RCC 7860 (cell line): ENCODE measurements at regions not wholly inside any gene's neighbourhood (a gene's known extent, or its start where the extent isn't known, plus 50 kb on each side); places are given as distances from the start of the nearest gene placed in this dataset.

ENCODE experiments used
- DNase-seq: peaks from one replicate; pipeline ENCODE4 v3.0.0-alpha.2; 2015; ENCODE audit warnings: low spot score
- FAIRE-seq: peaks from 2 replicates; lab custom pipeline; 2012; peaks lifted over from hg19 to GRCh38; lab: Jason Lieb, UNC

DNA sequence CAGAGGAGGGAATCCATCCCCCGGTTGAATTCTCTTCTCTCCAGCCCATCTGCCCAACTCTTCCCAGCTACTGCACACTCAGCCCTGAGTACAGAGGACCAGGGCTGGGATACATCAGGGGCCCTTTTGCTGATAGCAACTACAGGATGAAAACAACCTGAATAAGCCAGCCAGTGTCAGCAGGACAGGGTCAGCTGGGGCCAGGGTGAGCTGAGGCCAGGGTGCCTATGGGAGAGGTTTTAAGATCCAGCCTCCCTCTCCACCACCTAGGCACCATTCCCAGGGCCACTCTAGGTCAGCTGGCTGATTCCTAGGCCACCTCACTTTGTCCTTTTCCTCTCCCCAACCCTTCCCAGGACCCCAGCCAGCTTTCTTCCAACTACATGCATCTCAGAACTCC is 83.8 kb downstream of the MRPL46 start:
- FAIRE-seq (no peak), DNase-seq (no peak)

DNA sequence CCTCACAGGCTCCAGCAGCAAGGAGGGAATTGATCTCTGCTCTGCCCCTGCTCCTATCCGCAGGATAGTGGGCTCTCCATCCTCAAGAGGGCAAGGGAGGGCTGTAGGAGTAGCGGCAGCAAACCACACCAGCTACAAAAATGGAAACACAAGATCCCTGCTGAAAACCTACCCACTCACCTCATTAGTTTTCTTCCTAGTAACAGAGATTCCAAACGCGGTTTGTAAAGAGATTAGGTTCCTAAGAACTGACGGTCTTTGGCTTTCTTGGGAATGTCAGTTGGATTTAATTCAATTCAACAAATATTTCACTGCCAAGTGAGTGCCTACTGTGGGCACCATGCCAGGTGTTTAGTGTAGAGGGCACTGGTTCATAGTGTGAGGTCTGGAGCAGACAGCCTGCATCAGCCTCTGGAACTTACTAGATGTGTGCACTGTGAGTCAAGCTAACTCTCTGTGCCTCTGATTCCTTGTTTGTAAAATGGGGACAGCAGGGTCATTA is 84.7 kb downstream of the MRPL46 start:
- DNase-seq, result peak; percentile 94

DNA sequence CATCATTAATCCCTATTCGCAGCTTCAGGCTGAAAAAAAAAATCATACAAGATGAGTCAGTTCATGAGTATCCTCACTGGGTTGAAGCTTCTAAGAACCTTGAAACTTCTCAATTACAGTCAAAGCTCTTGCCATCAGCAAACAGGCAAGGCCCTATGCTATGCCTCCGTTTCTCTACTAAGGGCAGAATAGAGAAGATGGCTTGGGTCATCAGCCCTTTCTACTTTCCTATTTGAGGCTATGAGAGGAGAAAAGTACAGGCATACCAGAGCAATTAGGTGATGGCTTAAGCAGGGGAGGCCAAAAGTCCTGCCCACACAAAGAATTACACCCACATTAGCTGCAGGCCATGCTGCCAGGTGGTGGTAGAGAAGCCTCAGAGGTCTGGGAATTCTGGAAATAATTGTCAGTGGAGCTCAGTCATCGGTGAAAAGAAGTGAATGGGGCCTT is 89.0 kb downstream of the MRPL46 start:
- DNase-seq, result peak; percentile 70
- no peak for FAIRE-seq

More for the DNA sequence above, 84.7 kb downstream of the MRPL46 start:
- peak; percentile 91 for FAIRE-seq

DNA sequence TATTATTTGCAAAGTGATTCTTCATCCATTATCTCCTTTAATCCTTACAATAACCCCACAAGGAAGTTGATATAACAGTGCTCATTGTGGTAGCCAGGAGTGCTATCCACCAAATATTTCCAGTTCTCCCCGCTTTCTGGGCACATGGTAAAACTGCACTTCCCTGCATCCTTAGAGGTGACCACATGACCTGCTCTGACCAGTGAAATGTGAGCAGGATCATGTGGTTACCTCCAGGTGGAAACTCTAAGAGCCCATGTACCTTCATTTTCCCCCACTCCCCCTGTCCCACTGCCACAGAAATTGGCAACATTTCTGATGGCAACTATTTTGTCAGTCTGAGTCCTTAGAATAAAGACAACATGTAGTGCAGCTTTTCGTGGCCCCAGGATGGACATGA is 89.7 kb downstream of the MRPL46 start:
- DNase-seq, result no peak
- FAIRE-seq, result no peak

DNA sequence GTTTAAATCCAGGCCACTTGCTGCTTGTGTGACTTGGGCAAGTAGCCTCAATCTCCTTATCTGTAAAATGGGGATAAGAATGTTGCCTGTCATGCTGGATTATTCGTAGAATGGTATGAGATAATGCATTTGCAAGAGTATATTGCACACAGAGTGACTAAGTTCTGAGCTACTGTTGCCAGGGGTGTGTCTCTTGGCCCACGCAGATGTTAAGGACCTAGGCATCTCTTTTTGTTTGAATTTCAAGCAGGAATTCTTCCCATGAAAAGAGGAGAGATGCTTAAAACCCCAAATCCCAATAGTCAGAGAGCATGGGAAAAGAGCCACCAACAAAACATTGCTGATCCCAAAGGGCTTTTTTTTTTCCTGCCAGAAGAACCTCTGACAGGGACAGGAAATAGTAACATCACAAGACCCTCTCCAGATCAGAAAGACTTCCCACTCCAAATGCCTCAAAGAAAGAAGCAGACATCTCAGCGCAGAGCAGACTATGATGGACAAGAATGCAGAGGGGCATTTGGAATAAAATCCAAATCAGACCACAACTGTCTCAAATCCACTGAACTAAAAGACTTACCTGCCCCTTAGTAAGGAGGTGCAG is 90.5 kb downstream of the MRPL46 start:
- DNase-seq (peak; percentile 54), FAIRE-seq (no peak)

DNA sequence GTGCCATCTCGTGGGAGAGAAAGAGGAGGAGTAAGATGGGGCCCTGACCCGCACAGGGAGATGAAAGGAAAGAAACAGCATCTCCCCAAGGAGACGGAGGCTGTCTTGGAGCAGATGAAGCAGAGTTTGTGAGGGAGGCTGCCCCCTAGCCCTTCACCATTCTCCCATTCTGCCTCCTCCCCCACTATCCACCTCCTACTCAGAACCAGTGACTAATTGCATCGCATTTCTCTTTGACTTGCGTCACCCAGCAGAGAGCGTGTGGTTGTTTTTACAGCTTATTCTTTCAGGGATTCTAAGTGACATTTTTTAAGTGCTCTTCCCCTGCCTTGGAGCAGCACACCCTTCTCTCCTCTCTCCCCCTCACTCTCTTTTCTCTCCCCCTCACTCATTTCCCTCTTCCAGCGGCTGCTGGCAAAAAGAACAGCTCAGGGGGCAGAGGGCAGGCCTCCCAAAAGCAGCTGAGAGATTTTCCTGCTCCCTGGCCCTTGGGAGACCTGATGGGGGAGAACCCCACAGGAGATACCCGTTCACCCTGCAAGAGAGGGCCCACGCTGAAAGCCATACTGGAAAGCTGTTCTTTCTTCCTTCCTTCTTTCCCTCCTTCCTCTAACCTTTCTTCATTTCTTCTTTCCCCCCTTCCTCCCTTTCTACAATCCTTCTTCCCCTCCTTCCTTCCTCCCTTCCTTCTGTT is 91.8 kb downstream of the MRPL46 start:
- FAIRE-seq (no peak), DNase-seq (peak; percentile 66)

DNA sequence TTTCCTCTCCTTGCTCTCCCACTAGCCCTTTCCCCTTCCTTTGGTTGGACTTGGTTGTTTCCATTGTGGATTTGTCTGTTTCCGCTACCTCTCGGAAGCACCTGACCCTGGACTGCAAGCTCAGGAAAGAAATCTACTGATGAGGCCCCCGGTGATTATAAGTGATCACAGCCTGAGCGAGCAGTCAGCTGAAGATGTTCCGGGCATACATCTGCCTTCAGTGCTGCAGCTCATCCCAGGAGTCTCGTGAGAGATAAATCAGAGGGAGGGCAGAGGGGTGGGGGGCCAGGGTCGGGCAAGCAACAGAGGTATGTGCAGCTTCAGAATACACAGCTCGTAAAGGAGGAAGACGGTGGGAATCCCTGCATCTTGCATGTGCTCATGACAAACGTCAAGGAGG is 102.1 kb downstream of the MRPL46 start:
- FAIRE-seq, result no peak
- no peak for DNase-seq

DNA sequence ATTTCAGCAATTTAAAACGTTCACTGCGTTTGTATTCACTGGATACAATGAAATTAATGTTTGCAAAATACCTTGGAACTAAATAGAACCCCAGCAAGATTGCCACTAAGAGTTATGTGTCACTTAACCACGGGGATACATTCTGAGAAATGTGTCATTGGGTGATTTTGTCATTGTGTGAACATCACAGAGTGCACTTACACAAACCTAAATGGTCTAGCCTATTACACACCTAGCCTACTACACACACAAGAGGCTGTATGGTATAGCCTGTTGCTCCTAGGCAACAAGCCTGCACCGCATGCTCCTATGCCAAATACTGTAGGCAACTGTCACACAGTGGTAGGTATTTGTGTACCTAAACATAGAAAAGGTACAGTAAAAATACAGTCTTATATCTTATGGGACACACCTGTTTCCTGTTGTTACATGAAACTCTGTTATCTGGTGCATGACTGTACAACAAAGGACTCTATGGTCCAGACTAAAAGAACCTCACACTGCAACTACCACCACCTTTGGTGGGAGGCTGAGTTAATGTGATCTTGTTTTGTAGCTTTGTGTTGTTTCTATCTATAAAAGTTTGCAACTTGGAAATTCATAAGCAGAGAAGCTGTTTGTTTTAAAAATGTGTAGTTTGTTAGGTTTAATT is 92.2 kb upstream of the NTRK3 start:
- DNase-seq (no peak), FAIRE-seq (no peak)

DNA sequence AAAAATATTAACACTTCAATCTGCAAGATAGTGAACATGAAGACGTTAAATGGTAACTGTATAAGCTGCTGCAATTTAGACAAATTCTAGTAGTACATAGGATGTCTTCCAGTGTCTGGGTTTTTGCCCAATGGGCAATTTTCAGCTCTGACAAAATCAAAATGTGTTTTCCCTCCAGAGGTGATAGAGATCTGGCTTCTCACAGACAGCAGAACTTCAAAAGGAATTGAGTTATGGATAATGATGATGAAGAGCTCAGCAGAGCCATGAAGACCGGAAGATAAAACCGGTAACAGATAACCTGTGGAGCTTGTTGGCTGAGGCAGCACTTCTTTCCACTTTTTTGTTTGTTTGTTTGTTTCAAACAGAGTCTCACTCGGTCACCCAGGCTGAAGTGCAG is 89.4 kb upstream of the NTRK3 start:
- FAIRE-seq (no peak), DNase-seq (no peak)

DNA sequence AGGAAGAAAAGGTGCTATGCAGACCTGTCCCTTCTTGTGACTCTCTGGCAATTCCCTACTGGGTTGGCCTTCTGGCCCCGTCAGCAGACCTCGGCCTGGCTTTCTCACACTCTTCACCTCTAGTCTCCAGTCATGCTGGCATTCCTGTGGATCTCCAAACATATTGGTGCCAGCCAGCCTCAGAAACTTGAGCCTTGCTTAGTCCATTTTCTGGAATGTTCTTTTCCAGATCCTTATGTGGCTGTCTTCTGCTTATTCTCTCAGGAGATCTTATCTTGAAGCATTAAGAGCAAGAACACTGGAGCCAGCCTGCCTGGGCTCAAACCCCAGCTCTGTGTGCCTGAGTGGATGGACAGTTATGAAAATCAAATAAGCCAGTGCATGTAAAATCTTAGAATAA is 88.2 kb upstream of the NTRK3 start:
- no peak for FAIRE-seq
- DNase-seq, result no peak

DNA sequence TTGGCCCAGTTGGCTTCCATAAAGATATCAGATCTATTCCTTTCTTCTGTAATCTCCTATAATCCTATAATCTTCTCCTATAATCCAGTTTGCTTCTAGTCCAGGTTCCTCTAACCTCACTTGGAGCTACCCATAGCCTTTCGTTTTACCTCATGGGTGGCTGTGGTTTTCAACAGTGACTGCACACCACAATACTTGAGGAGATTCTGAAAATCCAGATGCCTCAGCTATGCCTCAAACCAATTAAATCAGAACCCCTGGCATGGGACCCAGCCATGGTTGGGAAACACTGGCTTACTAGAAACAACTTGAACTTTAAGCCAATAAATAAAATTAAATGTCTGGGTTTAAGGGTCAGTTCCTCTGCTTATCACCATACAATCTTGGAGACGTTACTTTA is 86.1 kb upstream of the NTRK3 start:
- DNase-seq (no peak), FAIRE-seq (no peak)

DNA sequence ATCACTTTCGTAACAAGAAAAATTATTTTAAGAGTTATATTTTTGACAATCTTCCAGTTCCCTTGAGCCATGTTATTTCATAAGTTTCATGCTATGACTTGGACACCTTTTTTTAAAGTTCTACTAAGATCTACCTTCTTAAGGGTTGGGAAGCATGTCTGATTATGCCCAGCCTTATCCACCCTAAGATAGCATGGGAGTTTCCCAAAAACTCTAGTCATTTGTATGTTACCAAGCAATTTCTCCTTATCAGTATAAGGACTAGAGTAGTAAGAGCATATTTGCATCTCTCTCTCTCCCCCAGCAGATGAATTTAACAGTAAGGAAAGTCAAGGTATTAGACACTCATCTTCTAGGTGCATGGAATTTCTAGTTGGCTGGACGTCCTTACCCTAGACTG is 85.1 kb upstream of the NTRK3 start:
- DNase-seq, result no peak
- no peak for FAIRE-seq

DNA sequence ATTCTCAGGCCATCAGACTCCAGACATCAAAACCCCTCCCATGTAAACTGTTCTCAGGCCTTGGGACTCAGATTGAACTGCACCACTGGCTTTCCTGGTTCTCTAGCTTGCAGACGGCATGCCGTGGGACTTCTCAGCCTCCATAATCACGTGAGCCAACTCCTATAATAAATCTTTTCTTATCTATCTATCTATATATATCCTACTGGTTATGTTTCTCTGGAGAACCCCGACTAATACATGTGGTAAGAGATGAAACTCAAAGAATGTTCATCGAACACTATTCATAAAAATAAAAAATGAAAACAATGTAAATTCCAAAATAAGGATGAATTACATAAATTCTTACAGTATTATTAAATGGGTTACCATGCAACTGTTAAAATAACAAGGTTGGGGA is 84.5 kb upstream of the NTRK3 start:
- DNase-seq (no peak), FAIRE-seq (no peak)

DNA sequence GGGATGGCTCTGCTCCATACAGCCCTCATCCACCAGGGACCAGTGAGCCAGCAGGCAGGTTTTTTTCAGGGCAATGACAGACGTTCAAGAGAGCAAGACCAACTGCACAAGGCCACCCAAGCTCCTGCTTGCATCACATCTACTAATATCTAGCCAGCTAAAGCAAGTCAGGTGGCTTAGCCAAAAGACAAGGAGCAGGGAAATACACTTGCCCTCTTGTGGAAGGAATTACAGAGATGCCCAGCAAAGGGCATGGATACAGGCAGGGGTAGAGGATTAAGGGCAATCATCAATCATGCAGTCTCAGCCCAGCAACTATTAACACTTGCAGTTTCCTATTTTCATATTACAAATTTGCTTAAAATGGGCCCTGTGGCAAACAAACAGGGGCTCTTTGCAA is 81.5 kb upstream of the NTRK3 start:
- DNase-seq (no peak), FAIRE-seq (no peak)

DNA sequence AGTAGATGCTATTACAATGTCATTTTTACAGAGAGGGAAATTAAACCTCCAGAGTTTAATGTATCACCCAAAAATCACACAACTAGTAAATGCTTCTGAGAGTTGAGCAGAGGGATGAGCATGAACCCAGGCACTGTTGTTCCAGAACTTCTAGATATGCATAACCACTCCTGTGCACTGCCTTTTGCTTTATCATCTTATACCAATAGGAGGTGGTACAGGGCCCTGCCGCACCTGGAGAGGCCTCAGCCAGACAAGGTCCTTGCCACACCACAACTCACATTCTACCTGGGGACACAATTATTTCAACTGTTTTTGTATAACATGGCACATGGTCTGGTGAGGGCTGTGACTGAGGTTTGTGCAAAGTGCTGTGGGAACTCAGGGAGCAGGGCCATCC is 78.5 kb upstream of the NTRK3 start:
- DNase-seq, result no peak
- no peak for FAIRE-seq

DNA sequence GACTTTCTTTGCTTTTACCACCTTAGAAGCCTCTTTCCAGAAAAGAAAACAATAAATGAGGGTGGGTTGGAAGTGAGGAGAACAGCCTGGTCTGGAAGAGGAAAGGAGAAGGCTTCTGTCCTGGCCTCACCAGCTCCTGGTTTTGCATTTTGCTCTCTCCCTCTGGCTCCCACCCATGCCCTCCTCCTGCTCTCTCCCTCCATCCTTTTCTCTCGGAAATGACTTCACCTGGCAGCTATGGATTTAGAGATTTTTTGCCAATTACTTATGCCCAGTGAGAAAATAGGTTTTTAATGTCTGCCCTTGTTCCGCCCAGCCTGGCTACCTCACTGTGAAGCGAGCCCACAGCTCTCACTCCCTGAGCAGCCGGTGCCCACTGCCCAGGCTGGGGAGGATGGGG is 77.9 kb upstream of the NTRK3 start:
- DNase-seq (peak; percentile 18), FAIRE-seq (no peak)

DNA sequence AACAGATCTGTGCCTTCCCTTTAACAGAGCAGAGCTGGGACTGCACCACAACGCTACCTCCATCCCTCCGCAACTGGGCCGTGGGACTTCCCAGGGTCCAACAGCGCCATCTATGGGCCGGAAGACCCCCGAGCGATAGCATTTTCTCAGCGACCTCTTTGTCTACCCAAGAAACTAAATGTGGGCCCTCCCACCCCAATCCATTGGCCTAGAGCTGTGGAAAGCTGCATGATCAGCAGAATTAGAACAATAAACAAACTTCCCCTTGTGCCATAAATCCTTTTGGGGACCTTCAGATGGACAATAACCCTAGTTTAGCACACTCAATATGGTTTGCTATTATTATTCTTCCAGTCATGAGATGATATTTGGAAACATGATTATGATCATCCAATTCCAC is 74.8 kb upstream of the NTRK3 start:
- FAIRE-seq (no peak), DNase-seq (peak; percentile 9)

DNA sequence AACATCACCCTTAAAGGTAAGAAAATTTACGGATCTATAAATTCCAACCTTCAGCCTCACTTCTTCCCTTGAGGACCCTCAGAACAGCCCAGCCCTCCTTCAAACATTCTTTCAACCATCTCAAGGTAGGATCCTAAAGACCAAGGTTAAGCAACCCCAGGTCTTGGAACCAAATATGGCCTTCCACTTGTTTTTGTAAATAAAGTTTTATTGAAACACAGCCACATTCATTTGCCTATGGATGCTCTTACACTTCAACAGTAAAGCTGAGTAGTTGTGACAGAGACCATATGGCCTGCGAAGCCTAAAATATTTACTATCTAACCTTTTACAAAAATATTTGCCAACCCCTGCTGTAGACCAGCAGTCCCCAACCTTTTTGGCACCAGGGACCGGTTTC is 70.4 kb upstream of the NTRK3 start:
- FAIRE-seq (no peak), DNase-seq (no peak)

DNA sequence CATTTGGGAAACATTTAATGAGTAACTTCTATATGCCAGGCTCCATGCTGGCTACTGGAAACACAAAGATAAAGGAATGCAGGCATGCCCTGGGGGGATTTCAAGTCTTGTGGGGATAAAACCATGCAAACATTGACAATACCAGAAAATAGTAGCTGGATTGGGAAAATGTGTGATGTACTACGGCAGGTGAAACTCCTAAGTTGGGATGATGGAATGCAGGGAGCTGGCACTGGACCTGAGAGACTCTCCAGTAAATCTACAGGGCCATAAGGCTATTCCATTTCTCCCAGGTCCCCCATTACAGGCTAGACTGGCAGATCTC is 68.2 kb upstream of the NTRK3 start:
- DNase-seq (no peak), FAIRE-seq (no peak)

DNA sequence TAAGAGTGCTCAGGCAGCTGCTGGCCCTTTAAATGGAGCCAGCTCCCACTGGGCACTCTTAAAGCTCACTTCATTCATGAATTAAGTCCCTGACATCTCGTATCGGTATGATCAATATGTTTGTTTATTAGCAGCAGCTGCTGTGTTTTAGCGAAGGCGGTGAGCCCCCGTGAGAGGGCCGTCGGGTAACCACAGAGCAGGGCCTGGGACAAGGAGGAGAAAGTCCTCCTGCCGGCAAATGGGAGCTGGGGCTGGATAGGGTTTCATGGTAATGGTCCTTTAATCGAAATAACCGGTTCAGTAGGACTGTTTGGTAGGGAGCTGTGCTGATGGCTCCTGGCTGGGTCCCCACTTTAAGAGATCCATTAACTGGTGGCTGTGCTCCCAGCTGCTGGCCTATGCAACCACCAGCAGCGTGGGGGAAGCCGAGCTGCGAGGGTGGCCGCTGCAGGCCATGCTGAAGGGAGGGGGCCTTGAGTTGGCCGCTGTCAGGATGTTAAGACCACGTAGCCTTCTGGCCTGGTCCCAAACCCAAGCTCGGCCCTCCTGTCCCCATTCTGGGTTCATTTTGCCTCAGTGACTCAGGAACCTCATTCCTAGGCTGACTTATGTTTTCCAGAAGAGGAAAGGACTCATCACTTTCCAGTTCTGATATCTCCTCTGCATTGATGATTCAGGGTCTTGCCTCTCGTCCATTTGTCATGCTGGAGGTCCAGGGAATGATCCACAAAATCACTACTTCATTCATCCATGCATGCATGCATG is 67.6 kb upstream of the NTRK3 start:
- no peak for FAIRE-seq
- DNase-seq, result peak; percentile 62

DNA sequence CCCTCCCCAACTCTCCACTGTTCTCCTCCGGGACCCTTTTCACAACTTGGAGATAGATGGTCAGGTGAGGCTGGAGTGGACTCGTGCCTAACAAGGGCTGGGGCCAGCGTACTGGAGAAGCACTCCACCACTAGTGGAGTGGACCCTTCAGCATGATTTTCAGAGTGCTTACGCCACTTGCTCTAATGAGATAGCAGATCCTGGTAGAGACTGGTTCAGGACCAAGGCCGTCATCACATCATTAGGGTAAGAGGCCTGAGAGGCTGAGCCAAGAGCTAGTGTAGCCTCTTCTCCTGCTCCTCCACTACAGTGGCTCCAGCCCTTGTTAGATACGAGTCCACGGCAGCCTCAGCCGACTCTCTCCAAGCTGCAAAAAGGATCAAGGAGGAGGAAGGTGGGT is 66.9 kb upstream of the NTRK3 start:
- DNase-seq, result no peak
- no peak for FAIRE-seq

DNA sequence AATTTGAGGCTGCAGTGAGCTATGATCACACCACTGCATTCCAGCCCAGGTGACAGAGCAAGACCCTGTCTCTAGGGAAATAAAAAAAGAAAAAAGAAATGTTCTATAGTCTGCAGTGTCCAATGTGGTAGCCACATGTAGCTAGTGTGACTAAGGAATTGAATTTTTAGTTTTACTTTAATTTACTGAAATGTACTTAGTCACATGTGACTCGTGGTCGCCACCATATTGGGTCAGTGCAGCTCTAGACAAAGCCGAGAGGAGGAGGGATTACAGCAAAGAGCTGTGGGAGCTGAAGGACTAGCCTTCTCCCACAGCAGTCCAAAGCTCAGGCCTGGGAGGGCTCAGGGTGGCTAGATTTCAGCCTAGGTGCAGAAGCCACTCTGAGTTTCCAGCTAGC is 65.9 kb upstream of the NTRK3 start:
- FAIRE-seq, result no peak
- peak; percentile 7 for DNase-seq
